Right cardiac atrium (tissue), 5 donors: ENCODE measurements at regions not wholly inside any gene's neighbourhood (a gene's known extent, or its start where the extent isn't known, plus 50 kb on each side); places are given as distances from the start of the nearest gene placed in this dataset.

Experiments
- ATAC-seq, 2 donors: fragments of 200-7000 bp; cut with Tn5 transposase; one replicate each; pipeline versions ENCODE4 v1.8.0 to v1.9.1; 2020; ENCODE audit warnings: moderate library complexity in 2 of 2, mild to moderate bottlenecking in 1 of 2
- DNase-seq, 3 donors: peaks; one replicate each; pipeline ENCODE4 v3.0.0-alpha.2; 2020
- H3K27ac ChIP-seq: one replicate; pipeline ENCODE4 v1.5.1; 2013; ENCODE audit warnings: mild to moderate bottlenecking, low read length, control low read depth, moderate library complexity
- H3K27me3 ChIP-seq: one replicate; pipeline ENCODE4 v1.6.1; 2013; ENCODE audit not compliant: control insufficient read depth, insufficient read depth
- H3K4me1 ChIP-seq: one replicate; pipeline ENCODE4 v1.6.1; 2013; ENCODE audit warnings: low read length; ENCODE audit not compliant: control insufficient read depth, insufficient read depth
- H3K4me3 ChIP-seq: one replicate; pipeline ENCODE4 v1.5.1; 2013; ENCODE audit warnings: low read length, control low read depth
- H3K9me3 ChIP-seq: one replicate; pipeline ENCODE4 v1.6.1; 2013; ENCODE audit warnings: low read length; ENCODE audit not compliant: control insufficient read depth
- WGBS: extraction: QIAGEN DNeasy Blood & Tissue Kit; methylation state at CpG from one replicate; pipeline ENCODE4 v1.1.7; 2013; 5-methylcytosine and 5-hydroxymethylcytosine counted together
- intact Hi-C, 4 donors: fragments of 100-400 bp; cut with DNase I; formaldehyde crosslinking; loops; one replicate each; pipeline versions ENCODE4 v1.11.0 to v1.14.0; 2022 to 2023
- donor health status: healthy with polysubstance abuse.
- donor health status: DM: no; HTN: yes; CAD: no.
- donor health status: DM: no; HTN: no; CAD: no.
- donor health status: DM: no; HTN: yes; CAD: no; lungs with severe emphysema.
- donor health status: DM: yes; HTN: yes; CAD: no.

DNA sequence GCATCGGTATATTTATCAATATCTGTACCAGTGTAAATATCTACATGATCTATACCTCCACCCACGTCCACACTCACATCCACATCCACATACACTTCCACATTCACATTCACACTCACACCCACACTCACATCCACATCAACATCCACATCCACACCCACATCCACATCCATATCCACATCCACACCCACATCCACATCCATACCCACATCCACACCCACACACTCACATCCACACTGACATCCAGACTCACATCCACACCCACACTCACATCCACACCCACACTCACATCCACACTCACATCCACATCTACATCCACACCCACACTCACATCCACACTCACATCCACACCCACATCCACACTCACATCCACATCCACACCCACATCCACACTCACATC lies 189.2 kb downstream of the IRX1 start:
- WGBS, result 77% methylated on average over 2 of the region's 2 CpGs
- H3K9me3 ChIP-seq, result peaks cover 2% of the 10 kb centered on the region
- H3K4me3 ChIP-seq, result no peak overlapping the region
- H3K27ac ChIP-seq, result no peak overlapping the region
- intact Hi-C loops, result no loop called here
- ATAC-seq, result no peak
- H3K4me1 ChIP-seq, result no peaks in the 10 kb centered on the region
- no peaks in the 10 kb centered on the region for H3K27me3 ChIP-seq
- no peak for DNase-seq

GRCh38 chr5:3786165-3786564 lies 190.5 kb downstream of the IRX1 start:
- WGBS, result 90% methylated on average over 2 of the region's 2 CpGs
- intact Hi-C loops, result no loop called here
- no peaks in the 10 kb centered on the region for H3K4me1 ChIP-seq
- ATAC-seq (no peak), DNase-seq (no peak)
- no peak overlapping the region for H3K4me3 ChIP-seq
- H3K9me3 ChIP-seq, result peaks cover 2% of the 10 kb centered on the region
- no peaks in the 10 kb centered on the region for H3K27me3 ChIP-seq
- no peak overlapping the region for H3K27ac ChIP-seq

DNA sequence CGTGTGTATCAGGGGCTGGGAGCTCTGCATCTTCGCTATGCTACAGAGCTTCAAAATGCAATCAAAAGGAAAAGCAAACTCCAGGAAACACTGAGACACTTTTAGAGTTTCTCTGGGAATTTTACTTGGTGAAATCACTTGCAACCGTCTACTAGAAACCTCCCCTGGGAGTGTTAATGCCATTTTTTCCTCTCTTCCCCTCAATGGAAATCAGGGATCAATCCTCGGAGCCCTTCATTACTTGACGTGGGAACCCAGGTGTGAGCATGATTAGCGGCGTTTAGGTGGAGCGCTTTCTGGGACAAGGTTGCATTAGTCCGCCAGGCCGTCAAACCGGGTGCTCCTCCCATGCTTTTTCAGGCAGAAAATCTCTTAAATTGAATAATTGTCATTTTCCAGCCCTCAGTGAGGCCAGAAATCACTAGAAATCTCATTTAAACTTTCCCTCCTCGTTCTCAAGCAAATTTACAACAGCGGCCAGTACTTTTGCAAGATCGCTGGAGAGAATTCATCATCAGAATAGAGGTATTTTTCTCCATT lies 191.3 kb downstream of the IRX1 start:
- WGBS, result 56% methylated on average over 14 of the region's 14 CpGs
- no peak for ATAC-seq

DNA sequence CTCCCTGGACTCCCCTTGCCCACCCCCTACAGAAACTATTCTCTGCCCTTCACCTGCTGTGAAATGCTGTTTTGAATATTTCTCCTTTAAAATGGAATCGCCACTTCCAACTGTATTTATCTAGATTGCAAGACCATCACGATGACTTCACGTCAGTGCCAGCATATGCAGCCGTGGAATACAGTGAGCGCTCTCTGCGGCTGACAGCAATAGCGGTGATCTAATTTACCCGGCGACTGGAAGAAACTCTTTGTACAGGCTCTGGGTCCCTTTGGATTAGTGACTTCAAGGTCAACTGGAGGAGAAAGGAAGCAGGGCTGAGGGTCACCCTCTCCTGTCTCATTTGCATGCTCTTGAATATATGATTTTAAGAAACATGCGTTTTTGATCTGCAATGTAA lies 192.0 kb downstream of the IRX1 start:
- Histone ChIP-seq H3K27me3 (no peaks in the 10 kb centered on the region), H3K4me1 (no peaks in the 10 kb centered on the region), H3K9me3 (peaks cover 4% of the 10 kb centered on the region), H3K27ac (no peak overlapping the region), H3K4me3 (no peak overlapping the region)
- DNase-seq (no peak), ATAC-seq (no peak)
- intact Hi-C loops, result no loop called here
- 43% methylated on average over 10 of the region's 10 CpGs for WGBS

More for the DNA sequence above, 191.3 kb downstream of the IRX1 start:
- intact Hi-C loops, result no loop called here
- DNase-seq, result no peak
- peaks cover 4% of the 10 kb centered on the region for H3K9me3 ChIP-seq
- H3K4me1 ChIP-seq, result no peaks in the 10 kb centered on the region
- H3K27me3 ChIP-seq, result no peaks in the 10 kb centered on the region
- no peak overlapping the region for H3K4me3 ChIP-seq
- no peak overlapping the region for H3K27ac ChIP-seq

DNA sequence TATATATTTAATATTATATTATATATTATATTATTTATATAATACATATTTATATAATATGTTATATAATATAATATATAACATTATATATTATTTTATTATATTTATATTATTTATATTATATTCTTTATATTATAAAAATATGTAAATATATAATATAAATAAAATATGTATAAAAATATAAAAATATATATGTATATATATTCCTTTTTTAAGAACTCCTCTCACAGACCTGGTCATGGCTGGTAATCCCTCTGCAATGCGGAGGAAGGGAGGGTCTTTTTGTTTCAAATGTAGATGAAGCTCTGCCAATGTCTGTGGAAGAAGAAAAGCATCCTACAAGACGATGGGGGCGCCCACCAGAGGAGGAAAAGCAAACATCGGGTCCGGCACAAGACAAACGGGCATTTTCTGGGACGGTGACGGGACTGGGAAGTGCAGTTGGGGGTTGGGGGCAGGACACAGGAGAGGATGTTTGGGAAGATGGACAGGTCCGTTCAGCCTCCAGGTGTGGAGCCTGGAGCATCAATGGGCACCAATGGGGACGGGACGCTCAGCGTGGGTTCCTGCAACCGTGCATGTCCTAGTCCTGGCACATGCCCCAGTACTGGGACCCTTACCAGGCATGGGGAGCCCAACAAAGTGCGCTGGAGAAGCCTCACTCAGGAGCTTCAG lies 194.0 kb downstream of the IRX1 start:
- H3K4me1 ChIP-seq, result no peaks in the 10 kb centered on the region
- 68% methylated on average over 14 of the region's 14 CpGs for WGBS
- DNase-seq, result no peak
- intact Hi-C loops, result no loop called here
- no peak overlapping the region for H3K27ac ChIP-seq
- ATAC-seq, result no peak
- H3K9me3 ChIP-seq, result peaks cover 4% of the 10 kb centered on the region
- H3K4me3 ChIP-seq, result no peak overlapping the region
- H3K27me3 ChIP-seq, result no peaks in the 10 kb centered on the region

DNA sequence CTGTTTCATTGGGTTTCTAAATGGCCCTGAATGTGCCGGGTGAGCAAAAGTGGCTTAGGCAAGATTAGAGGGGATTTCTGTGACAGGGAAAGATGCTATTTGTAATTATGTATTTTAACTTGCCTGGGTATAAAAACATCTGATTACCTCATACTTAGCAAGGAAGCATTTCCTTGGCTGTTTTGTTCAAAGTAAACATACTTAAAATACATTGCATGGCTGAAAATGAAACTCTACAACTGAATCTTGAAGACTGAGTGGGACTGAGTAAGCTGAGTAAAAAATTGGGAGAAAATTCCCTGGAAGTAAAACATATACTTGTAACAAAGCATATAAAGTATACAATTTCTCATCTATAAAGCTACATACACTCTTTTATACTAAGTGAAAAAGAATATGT lies 197.5 kb downstream of the IRX1 start:
- peaks cover 2% of the 10 kb centered on the region for H3K9me3 ChIP-seq
- H3K4me3 ChIP-seq, result no peak overlapping the region
- WGBS, result 80% methylated on average over 1 of the region's 1 CpG
- no peaks in the 10 kb centered on the region for H3K27me3 ChIP-seq
- no peak overlapping the region for H3K27ac ChIP-seq
- ATAC-seq, result no peak
- DNase-seq, result no peak
- intact Hi-C loops, result no loop called here
- H3K4me1 ChIP-seq, result no peaks in the 10 kb centered on the region

- peaks cover 6% of the 10 kb centered on the region for H3K9me3 ChIP-seq
- H3K4me1 ChIP-seq, result no peaks in the 10 kb centered on the region
- H3K27ac ChIP-seq, result no peak overlapping the region
- WGBS, result 90% methylated on average over 1 of the region's 1 CpG
- no peak overlapping the region for H3K4me3 ChIP-seq
- intact Hi-C loops, result no loop called here
- no peak for DNase-seq
- no peaks in the 10 kb centered on the region for H3K27me3 ChIP-seq
- no peak for ATAC-seq
Observed at GRCh38 chr5:3794611-3795010, 199.0 kb downstream of the IRX1 start.

GRCh38 chr5:3796736-3797135 lies 201.1 kb downstream of the IRX1 start:
- Histone ChIP-seq H3K9me3 (peaks cover 4% of the 10 kb centered on the region), H3K27me3 (no peaks in the 10 kb centered on the region), H3K4me1 (no peaks in the 10 kb centered on the region), H3K4me3 (no peak overlapping the region), H3K27ac (no peak overlapping the region)
- ATAC-seq (no peak), DNase-seq (no peak)
- intact Hi-C loops, result no loop called here
- WGBS, result 53% methylated on average over 3 of the region's 3 CpGs

DNA sequence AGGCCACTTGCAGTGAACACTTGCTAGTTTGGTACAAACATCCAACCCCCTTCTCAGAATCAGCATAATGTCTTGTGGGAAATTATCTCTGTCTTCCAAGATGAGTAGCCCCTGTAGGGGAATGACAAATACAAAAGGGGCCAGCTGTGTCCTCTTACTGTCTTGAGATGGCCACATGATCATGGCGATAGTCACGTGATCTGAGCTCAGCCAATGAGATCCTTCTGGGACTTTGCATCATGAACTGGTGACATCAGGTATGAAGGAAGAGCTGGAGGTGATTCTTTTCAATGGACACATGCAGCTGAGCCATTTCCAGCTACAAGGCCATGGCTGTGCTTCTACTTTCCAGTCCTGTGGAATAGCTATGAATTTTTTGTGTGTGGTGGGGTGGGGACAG lies 206.3 kb downstream of the IRX1 start:
- peaks cover 4% of the 10 kb centered on the region for H3K9me3 ChIP-seq
- 85% methylated on average over 2 of the region's 2 CpGs for WGBS
- no peak for DNase-seq

GRCh38 chr5:3809455-3809854 lies 213.8 kb downstream of the IRX1 start:
- Histone ChIP-seq H3K27me3 (no peaks in the 10 kb centered on the region), H3K27ac (no peak overlapping the region), H3K4me1 (no peaks in the 10 kb centered on the region), H3K4me3 (no peak overlapping the region), H3K9me3 (no peaks in the 10 kb centered on the region)
- intact Hi-C loops, result no loop called here
- no peak for DNase-seq
- WGBS, result 77% methylated on average over 4 of the region's 4 CpGs
- no peak for ATAC-seq

More for the DNA sequence above, 206.3 kb downstream of the IRX1 start:
- Histone ChIP-seq H3K4me1 (no peaks in the 10 kb centered on the region), H3K4me3 (no peak overlapping the region), H3K27ac (no peak overlapping the region), H3K27me3 (no peaks in the 10 kb centered on the region)
- no peak for ATAC-seq
- intact Hi-C loops, result no loop called here

- intact Hi-C loops, result no loop called here
- H3K9me3 ChIP-seq, result no peaks in the 10 kb centered on the region
- H3K27ac ChIP-seq, result no peak overlapping the region
- DNase-seq, result no peak
- H3K4me3 ChIP-seq, result no peak overlapping the region
- 76% methylated on average over 1 of the region's 1 CpG for WGBS
- ATAC-seq, result no peak
- no peaks in the 10 kb centered on the region for H3K4me1 ChIP-seq
- no peaks in the 10 kb centered on the region for H3K27me3 ChIP-seq
Observed at GRCh38 chr5:3811116-3811515, 215.5 kb downstream of the IRX1 start.

GRCh38 chr5:3818624-3819023 lies 223.0 kb downstream of the IRX1 start:
- WGBS, result 56% methylated on average over 6 of the region's 6 CpGs
- Histone ChIP-seq H3K27me3 (no peaks in the 10 kb centered on the region), H3K9me3 (peaks cover 4% of the 10 kb centered on the region), H3K4me3 (no peak overlapping the region), H3K4me1 (no peaks in the 10 kb centered on the region), H3K27ac (no peak overlapping the region)
- no peak for DNase-seq
- intact Hi-C loops, result no loop called here
- peak in 1 of 2 donors; percentile 33 for ATAC-seq
